ENCODE measurements at regions not wholly inside any gene's neighbourhood (a gene's known extent, or its start where the extent isn't known, plus 50 kb on each side); places are given as distances from the start of the nearest gene placed in this dataset.
A peak's percentile ranks its signal among the peaks of the same experiment; 100 is the strongest.

DNA sequence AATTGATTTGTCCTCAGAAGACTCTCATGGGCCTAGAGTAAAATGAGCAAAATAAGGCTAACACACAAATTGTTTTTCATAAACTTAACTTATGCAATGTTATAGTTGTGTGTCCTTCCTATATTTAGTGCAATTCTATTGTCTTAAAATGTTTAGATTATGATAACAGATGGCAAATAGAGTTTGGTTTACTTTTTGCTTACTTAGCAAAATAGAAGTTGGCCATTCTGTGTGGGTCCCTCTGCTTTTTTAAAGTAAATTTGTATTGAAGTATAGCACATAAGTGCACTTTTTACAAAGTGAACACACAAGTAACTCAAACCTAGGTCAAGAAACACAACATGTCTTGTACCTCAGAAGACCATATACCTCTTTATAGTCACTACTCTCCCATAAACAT is 150.6 kb upstream of the RARB start:
- no peaks in the 10 kb centered on the region for H4K20me1 ChIP-seq (replicated peaks in 1 of 2; ENCODE audit: control insufficient read depth in 1 of 2, insufficient read depth in 2 of 2, low read length in 2 of 2)
- DNase-seq (ENCODE audit: low read depth in 1 of 2, low spot score in 2 of 2) (no peak), FAIRE-seq (no peak)
- no peak overlapping the region for H3K27ac ChIP-seq (ENCODE audit: low read depth, low read length)
- H3K9ac ChIP-seq (replicated peaks in 1 of 4; ENCODE audit: extremely low read depth in 1 of 4, low read depth in 3 of 4, low read length in 3 of 4): no peak overlapping the region
- H3K56ac ChIP-seq (replicated peaks; ENCODE audit: insufficient read length, low read depth, low read length): no peak overlapping the region
- no peak overlapping the region for H3K14ac ChIP-seq (ENCODE audit: insufficient read length)
- TF ChIP-seq MAFK (IDR thresholded peaks at IDR 0.05; ENCODE audit: low read depth, low read length) (peak; percentile 70; the same call in 1 of the 2 replicates), KDM4A (IDR thresholded peaks at IDR 0.05; ENCODE audit: low read depth, low read length, severe bottlenecking) (no peak), CBX8 (IDR thresholded peaks at IDR 0.05; ENCODE audit: borderline replicate concordance, low read depth, low read length) (no peak), RFX5 (IDR thresholded peaks at IDR 0.05; ENCODE audit: borderline replicate concordance, low read depth, low read length) (no peak), SIRT6 (IDR thresholded peaks at IDR 0.05; ENCODE audit: low read length) (no peak)
- no peak overlapping the region for H2BK120ac ChIP-seq (replicated peaks; ENCODE audit: low read depth, low read length)
- no peak overlapping the region for H3K4me2 ChIP-seq (ENCODE audit: insufficient read depth in 1 of 2, low read depth in 2 of 2, low read length in 2 of 2)
- no peak overlapping the region for H4K91ac ChIP-seq (replicated peaks; ENCODE audit: insufficient read length, low read length)
- no peaks in the 10 kb centered on the region for H3K23me2 ChIP-seq (ENCODE audit: low read depth, low read length)
- H3K36me3 ChIP-seq (ENCODE audit: control insufficient read depth in 2 of 4, insufficient read depth in 4 of 4, low read length in 3 of 4): no peaks in the 10 kb centered on the region
- H3K4ac ChIP-seq (replicated peaks; ENCODE audit: insufficient read length, low read depth, low read length): no peak overlapping the region
- no peak overlapping the region for H2BK12ac ChIP-seq (ENCODE audit: low read depth, low read length)
- no peak overlapping the region for H2BK15ac ChIP-seq (ENCODE audit: low read length)
- no peak overlapping the region for H3K23ac ChIP-seq (ENCODE audit: insufficient read length)
- no peak overlapping the region for H2BK20ac ChIP-seq (ENCODE audit: low read length)
- H3K4me3 ChIP-seq (ENCODE audit: extremely low read depth in 1 of 4, insufficient read depth in 2 of 4, low read depth in 3 of 4, low read length in 4 of 4): no peak overlapping the region
- no peak overlapping the region for H2BK5ac ChIP-seq (ENCODE audit: low read depth, low read length)
- H4K8ac ChIP-seq (ENCODE audit: extremely low read depth, insufficient read depth, low read length): no peak overlapping the region
- no peak overlapping the region for H2AFZ ChIP-seq (ENCODE audit: low read length)
- no peak overlapping the region for H3K18ac ChIP-seq (ENCODE audit: extremely low read depth, low read length)
- H3K79me1 ChIP-seq (ENCODE audit: low read depth, low read length): no peaks in the 10 kb centered on the region
- H2AK5ac ChIP-seq (ENCODE audit: low read depth, low read length): no peak overlapping the region
- H3K27me3 ChIP-seq (replicated peaks in 1 of 4; ENCODE audit: control insufficient read depth in 3 of 4, extremely low read depth in 1 of 4, insufficient read depth in 3 of 4, low read length in 3 of 4): no peaks in the 10 kb centered on the region
- H3K4me1 ChIP-seq (replicated peaks in 1 of 4; ENCODE audit: control insufficient read depth in 3 of 4, insufficient read depth in 4 of 4, low read length in 3 of 4): no peaks in the 10 kb centered on the region; a peak in 1 of 7 replicates
- H3K9me3 ChIP-seq (ENCODE audit: insufficient read depth in 2 of 2, low read depth in 1 of 2, low read length in 1 of 2): no peaks in the 10 kb centered on the region
- no peaks in the 10 kb centered on the region for H3K79me2 ChIP-seq (ENCODE audit: control insufficient read depth in 1 of 2, insufficient read depth in 2 of 2, low read length in 2 of 2)
- POLR2A ChIA-PET (ENCODE audit: partially characterized antibody): no interaction called here
- CTCF ChIA-PET (ENCODE audit: partially characterized antibody): interaction anchor here (0.5 to 1.6 kb wide), 3 partner anchors 20 to 345 kb away, joined by 4 to 6 read pairs (median 5); no protein-coding TSS in a partner anchor
- H4K5ac ChIP-seq (ENCODE audit: insufficient read length, low read depth, low read length): no peak overlapping the region

Data from H1 (cell line).